Naive thymus-derived CD8-positive, alpha-beta T cell (primary cell): ENCODE measurements at regions not wholly inside any gene's neighbourhood (a gene's known extent, or its start where the extent isn't known, plus 50 kb on each side); places are given as distances from the start of the nearest gene placed in this dataset.

Source experiments
- ATAC-seq, 2 donors: fragments of 150-1000 bp; cut with Tn5 transposase in 1 of 2; sonication (Bioruptor Pico), chemical (Tn5 transposase) in 1 of 2; 1 replicate in 1 of 2; 2 replicates in 1 of 2; pipeline ENCODE4 v1.10.0; 2021; ENCODE audit warnings: mild to moderate bottlenecking in 2 of 2, moderate library complexity in 2 of 2
- POLR2A ChIA-PET: fragments of 350-600 bp; sonication (Branson Sonifier 250); formaldehyde crosslinking; loops from one replicate; lab custom pipeline; 2021; ENCODE audit warnings: antibody characterized with exemption; lab: Charles Lee
- DNase-seq, 10 donors: peaks; one replicate each; pipeline versions ENCODE4 v3.0.0 to v3.0.0-alpha.2; 2020 to 2022
- H3K27ac Mint-ChIP-seq, 10 donors: one replicate each; pipeline ENCODE4 v1.8.0; 2020 to 2022; ENCODE audit warnings: mild to moderate bottlenecking in 10 of 10, mixed read lengths in 10 of 10, moderate library complexity in 4 of 10, inconsistent platforms in 1 of 10
- H3K27me3 Mint-ChIP-seq, 5 donors: one replicate each; pipeline ENCODE4 v1.8.0; 2021 to 2022; ENCODE audit warnings: mixed read lengths in 5 of 5
- H3K36me3 Mint-ChIP-seq, 3 donors: one replicate each; pipeline ENCODE4 v1.8.0; 2020 to 2022; ENCODE audit warnings: mixed read lengths in 3 of 3, mild to moderate bottlenecking in 2 of 3, inconsistent platforms in 1 of 3
- H3K4me1 Mint-ChIP-seq, 4 donors: one replicate each; pipeline ENCODE4 v1.8.0; 2021 to 2022; ENCODE audit warnings: mixed read lengths in 4 of 4
- H3K4me3 Mint-ChIP-seq, 10 donors: one replicate each; pipeline ENCODE4 v1.8.0; 2020 to 2022; ENCODE audit warnings: mild to moderate bottlenecking in 10 of 10, mixed read lengths in 10 of 10, moderate library complexity in 6 of 10, inconsistent platforms in 1 of 10
- H3K9me3 Mint-ChIP-seq, 9 donors: one replicate each; pipeline ENCODE4 v1.8.0; 2020 to 2022; ENCODE audit warnings: mixed read lengths in 9 of 9, mild to moderate bottlenecking in 3 of 9, inconsistent platforms in 1 of 9, moderate library complexity in 1 of 9

DNA sequence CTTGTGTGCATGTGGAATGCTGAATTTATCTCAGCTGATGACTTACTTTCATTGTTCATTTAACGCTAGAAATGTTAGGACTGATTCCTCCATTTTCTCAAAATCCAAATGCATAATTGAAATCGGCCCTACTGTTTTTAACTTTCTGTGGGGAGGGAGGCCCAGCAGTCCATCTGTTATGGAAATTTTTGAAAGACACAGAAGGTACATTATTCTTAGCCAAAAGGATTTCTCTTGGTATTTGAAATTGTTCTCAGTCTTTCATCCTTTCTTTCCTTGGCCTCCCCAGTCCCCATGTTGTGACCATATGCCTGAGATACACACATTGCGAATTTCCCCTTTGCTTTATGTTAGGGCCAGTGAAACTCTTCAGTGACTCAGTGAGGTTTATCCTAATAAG is 549.9 kb downstream of the IRX1 start:
- POLR2A ChIA-PET, result no interaction called here
- DNase-seq (no peak), ATAC-seq (no peak)
- H3K4me3 Mint-ChIP-seq, result no peak overlapping the region
- H3K27me3 Mint-ChIP-seq, result no peaks in the 10 kb centered on the region
- peaks cover 0 to 9% (median 2%) of the 10 kb centered on the region in 9 donors for H3K9me3 Mint-ChIP-seq
- no peaks in the 10 kb centered on the region for H3K4me1 Mint-ChIP-seq
- no peak overlapping the region for H3K27ac Mint-ChIP-seq
- H3K36me3 Mint-ChIP-seq, result no peaks in the 10 kb centered on the region

- POLR2A ChIA-PET, result no interaction called here
- Mint-ChIP-seq H3K36me3 (no peaks in the 10 kb centered on the region), H3K4me3 (no peak overlapping the region), H3K27ac (no peak overlapping the region), H3K27me3 (no peaks in the 10 kb centered on the region), H3K9me3 (peaks cover 0 to 6% (median 0%) of the 10 kb centered on the region in 9 donors), H3K4me1 (no peaks in the 10 kb centered on the region)
- ATAC-seq (no peak), DNase-seq (no peak)
These were observed 552.4 kb downstream of the IRX1 start for GRCh38 chr5:4148009-4148408.

GRCh38 chr5:4150067-4150466 is 554.4 kb downstream of the IRX1 start:
- no peak overlapping the region for H3K4me3 Mint-ChIP-seq
- POLR2A ChIA-PET, result no interaction called here
- H3K9me3 Mint-ChIP-seq, result peaks cover 0 to 9% (median 0%) of the 10 kb centered on the region in 9 donors
- no peaks in the 10 kb centered on the region for H3K36me3 Mint-ChIP-seq
- no peak overlapping the region for H3K27ac Mint-ChIP-seq
- H3K27me3 Mint-ChIP-seq, result no peaks in the 10 kb centered on the region
- DNase-seq (no peak), ATAC-seq (no peak)
- H3K4me1 Mint-ChIP-seq, result no peaks in the 10 kb centered on the region

DNA sequence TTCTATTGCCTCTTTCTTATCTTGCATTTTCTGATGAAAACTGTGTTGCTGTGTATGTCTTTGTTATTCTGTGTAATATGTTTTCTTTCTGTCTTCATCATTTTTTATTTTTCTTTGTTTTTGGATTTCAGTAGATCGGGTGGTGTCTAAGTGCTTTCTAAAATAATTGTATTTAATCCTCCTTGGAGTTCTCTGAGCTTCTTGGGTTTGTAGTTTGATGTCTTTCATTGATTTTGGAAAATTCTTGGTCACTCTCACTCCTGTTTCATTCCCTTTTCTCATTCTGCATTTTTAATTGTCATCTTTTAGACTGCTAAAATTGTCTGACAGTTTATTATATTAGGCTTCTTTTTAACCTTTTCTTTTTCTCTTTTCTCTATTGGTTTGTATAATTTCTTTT is 560.5 kb downstream of the IRX1 start:
- no peak for ATAC-seq
- Mint-ChIP-seq H3K4me3 (no peak overlapping the region), H3K9me3 (peaks cover 0 to 11% (median 0%) of the 10 kb centered on the region in 9 donors), H3K4me1 (peaks cover 0 to 1% (median 0%) of the 10 kb centered on the region in 4 donors), H3K27ac (no peak overlapping the region), H3K36me3 (no peaks in the 10 kb centered on the region), H3K27me3 (peaks cover 0 to 7% (median 0%) of the 10 kb centered on the region in 5 donors)
- POLR2A ChIA-PET, result no interaction called here
- DNase-seq, result no peak

- Mint-ChIP-seq H3K27ac (no peak overlapping the region), H3K9me3 (peaks cover 0 to 12% (median 0%) of the 10 kb centered on the region in 9 donors), H3K4me1 (peaks cover 0 to 2% (median 0%) of the 10 kb centered on the region in 4 donors), H3K27me3 (peaks cover 0 to 9% (median 0%) of the 10 kb centered on the region in 5 donors), H3K36me3 (no peaks in the 10 kb centered on the region), H3K4me3 (no peak overlapping the region)
- ATAC-seq (no peak), DNase-seq (no peak)
- POLR2A ChIA-PET, result no interaction called here
These were observed 561.3 kb downstream of the IRX1 start for GRCh38 chr5:4156889-4157288.

- peaks cover 0 to 9% (median 0%) of the 10 kb centered on the region in 5 donors for H3K27me3 Mint-ChIP-seq
- POLR2A ChIA-PET, result no interaction called here
- DNase-seq (no peak), ATAC-seq (no peak)
- H3K4me1 Mint-ChIP-seq, result peaks cover 0 to 2% (median 0%) of the 10 kb centered on the region in 4 donors
- H3K27ac Mint-ChIP-seq, result no peak overlapping the region
- no peak overlapping the region for H3K4me3 Mint-ChIP-seq
- no peaks in the 10 kb centered on the region for H3K36me3 Mint-ChIP-seq
- peaks cover 0 to 12% (median 0%) of the 10 kb centered on the region in 9 donors for H3K9me3 Mint-ChIP-seq
These were observed 563.3 kb downstream of the IRX1 start for GRCh38 chr5:4158750-4159447.

GRCh38 chr5:4159681-4160080 is 564.0 kb downstream of the IRX1 start:
- POLR2A ChIA-PET, result no interaction called here
- no peak for ATAC-seq

GRCh38 chr5:4164167-4164566 is 568.5 kb downstream of the IRX1 start:
- Mint-ChIP-seq H3K36me3 (no peaks in the 10 kb centered on the region), H3K27me3 (peaks cover 0 to 9% (median 0%) of the 10 kb centered on the region in 5 donors), H3K9me3 (peaks cover 0 to 12% (median 0%) of the 10 kb centered on the region in 9 donors), H3K4me3 (peak overlapping the region in 1 of 10 donors; percentile 32), H3K27ac (no peak overlapping the region), H3K4me1 (peaks cover 0 to 2% (median 0%) of the 10 kb centered on the region in 4 donors)
- no peak for ATAC-seq
- DNase-seq, result no peak
- POLR2A ChIA-PET, result no interaction called here

More at GRCh38 chr5:4159681-4160080, 564.0 kb downstream of the IRX1 start:
- no peak for DNase-seq
- Mint-ChIP-seq H3K4me3 (no peak overlapping the region), H3K27ac (no peak overlapping the region), H3K36me3 (no peaks in the 10 kb centered on the region), H3K27me3 (peaks cover 0 to 9% (median 0%) of the 10 kb centered on the region in 5 donors), H3K9me3 (peaks cover 0 to 12% (median 0%) of the 10 kb centered on the region in 9 donors), H3K4me1 (peaks cover 0 to 2% (median 0%) of the 10 kb centered on the region in 4 donors)

DNA sequence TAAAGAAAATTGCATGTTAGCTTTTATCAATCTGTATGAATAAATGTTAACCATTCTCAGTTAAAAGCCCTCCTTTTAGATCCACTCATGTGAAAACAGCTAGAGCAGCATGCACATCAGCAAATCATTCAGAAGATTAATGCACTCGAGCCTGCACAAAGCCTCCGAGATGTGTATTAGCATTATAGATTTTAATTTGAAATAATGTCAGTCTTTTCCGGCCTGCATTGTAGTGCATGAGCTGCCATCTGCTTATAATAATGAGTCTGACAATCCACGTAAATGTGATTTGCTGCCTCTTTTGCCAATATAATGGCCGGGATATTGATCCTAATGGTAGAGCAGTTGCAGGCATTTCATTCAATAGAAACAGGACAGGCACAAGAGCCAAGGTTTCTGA is 585.1 kb downstream of the IRX1 start:
- H3K4me1 Mint-ChIP-seq, result no peaks in the 10 kb centered on the region
- ATAC-seq, result no peak
- H3K27ac Mint-ChIP-seq, result no peak overlapping the region
- peaks cover 2 to 23% (median 14%) of the 10 kb centered on the region in 9 donors for H3K9me3 Mint-ChIP-seq
- no peak for DNase-seq
- POLR2A ChIA-PET, result no interaction called here
- H3K4me3 Mint-ChIP-seq, result no peak overlapping the region
- peaks cover 0 to 9% (median 0%) of the 10 kb centered on the region in 3 donors for H3K36me3 Mint-ChIP-seq
- H3K27me3 Mint-ChIP-seq, result no peaks in the 10 kb centered on the region

- H3K9me3 Mint-ChIP-seq, result peaks cover 2 to 27% (median 15%) of the 10 kb centered on the region in 9 donors
- H3K4me3 Mint-ChIP-seq, result no peak overlapping the region
- H3K27ac Mint-ChIP-seq, result no peak overlapping the region
- no peak for DNase-seq
- peaks cover 0 to 3% (median 0%) of the 10 kb centered on the region in 5 donors for H3K27me3 Mint-ChIP-seq
- POLR2A ChIA-PET, result no interaction called here
- H3K36me3 Mint-ChIP-seq, result peaks cover 0 to 9% (median 0%) of the 10 kb centered on the region in 3 donors
- ATAC-seq, result no peak
- no peaks in the 10 kb centered on the region for H3K4me1 Mint-ChIP-seq
These were observed 586.5 kb downstream of the IRX1 start for GRCh38 chr5:4182144-4182543.

DNA sequence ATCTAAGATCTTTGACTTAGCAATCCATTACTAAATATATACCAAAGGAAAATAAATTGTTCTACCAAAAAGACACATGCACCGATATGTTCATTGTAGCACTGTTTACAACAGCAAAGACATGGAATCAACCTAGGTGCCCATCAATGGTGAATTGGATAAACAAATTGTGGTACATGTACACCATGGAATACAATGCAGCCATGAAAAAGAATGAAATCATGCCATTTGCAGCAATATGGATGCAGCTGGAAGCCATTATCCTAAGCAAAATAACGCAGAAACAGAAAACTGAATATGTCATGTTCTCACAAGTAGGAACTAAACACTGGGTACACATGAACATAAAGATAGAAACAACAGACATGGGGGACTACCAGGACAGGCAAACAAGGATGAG is 589.5 kb downstream of the IRX1 start:
- Mint-ChIP-seq H3K27me3 (peaks cover 0 to 3% (median 0%) of the 10 kb centered on the region in 5 donors), H3K36me3 (peaks cover 0 to 9% (median 0%) of the 10 kb centered on the region in 3 donors), H3K4me1 (no peaks in the 10 kb centered on the region), H3K4me3 (no peak overlapping the region), H3K27ac (no peak overlapping the region), H3K9me3 (peaks cover 6 to 28% (median 15%) of the 10 kb centered on the region in 9 donors)
- no peak for ATAC-seq
- POLR2A ChIA-PET, result no interaction called here
- no peak for DNase-seq

- no peak overlapping the region for H3K4me3 Mint-ChIP-seq
- peak in 1 of 10 donors; percentile 3 for DNase-seq
These were observed 593.1 kb downstream of the IRX1 start for GRCh38 chr5:4188704-4189103.

GRCh38 chr5:4189317-4189716 is 593.7 kb downstream of the IRX1 start:
- peak; percentile 37 to 77 for ATAC-seq
- peaks cover 0 to 3% (median 0%) of the 10 kb centered on the region in 5 donors for H3K27me3 Mint-ChIP-seq
- H3K4me1 Mint-ChIP-seq, result no peaks in the 10 kb centered on the region
- peaks cover 0 to 5% (median 0%) of the 10 kb centered on the region in 3 donors for H3K36me3 Mint-ChIP-seq
- H3K27ac Mint-ChIP-seq, result peak overlapping the region in 2 of 10 donors; percentile 29 to 73
- H3K4me3 Mint-ChIP-seq, result no peak overlapping the region
- peak in 4 of 10 donors; percentile 23 to 71 (median 58) for DNase-seq
- POLR2A ChIA-PET, result no interaction called here
- H3K9me3 Mint-ChIP-seq, result peaks cover 4 to 28% (median 12%) of the 10 kb centered on the region in 9 donors

More at GRCh38 chr5:4188704-4189103, 593.1 kb downstream of the IRX1 start:
- ATAC-seq, result no peak
- POLR2A ChIA-PET, result no interaction called here
- H3K36me3 Mint-ChIP-seq, result peaks cover 0 to 9% (median 0%) of the 10 kb centered on the region in 3 donors
- H3K4me1 Mint-ChIP-seq, result no peaks in the 10 kb centered on the region
- H3K27ac Mint-ChIP-seq, result no peak overlapping the region
- peaks cover 0 to 3% (median 0%) of the 10 kb centered on the region in 5 donors for H3K27me3 Mint-ChIP-seq
- H3K9me3 Mint-ChIP-seq, result peaks cover 4 to 28% (median 12%) of the 10 kb centered on the region in 9 donors
